ENCODE measurements at regions not wholly inside any gene's neighbourhood (a gene's known extent, or its start where the extent isn't known, plus 50 kb on each side); places are given as distances from the start of the nearest gene placed in this dataset.

DNA sequence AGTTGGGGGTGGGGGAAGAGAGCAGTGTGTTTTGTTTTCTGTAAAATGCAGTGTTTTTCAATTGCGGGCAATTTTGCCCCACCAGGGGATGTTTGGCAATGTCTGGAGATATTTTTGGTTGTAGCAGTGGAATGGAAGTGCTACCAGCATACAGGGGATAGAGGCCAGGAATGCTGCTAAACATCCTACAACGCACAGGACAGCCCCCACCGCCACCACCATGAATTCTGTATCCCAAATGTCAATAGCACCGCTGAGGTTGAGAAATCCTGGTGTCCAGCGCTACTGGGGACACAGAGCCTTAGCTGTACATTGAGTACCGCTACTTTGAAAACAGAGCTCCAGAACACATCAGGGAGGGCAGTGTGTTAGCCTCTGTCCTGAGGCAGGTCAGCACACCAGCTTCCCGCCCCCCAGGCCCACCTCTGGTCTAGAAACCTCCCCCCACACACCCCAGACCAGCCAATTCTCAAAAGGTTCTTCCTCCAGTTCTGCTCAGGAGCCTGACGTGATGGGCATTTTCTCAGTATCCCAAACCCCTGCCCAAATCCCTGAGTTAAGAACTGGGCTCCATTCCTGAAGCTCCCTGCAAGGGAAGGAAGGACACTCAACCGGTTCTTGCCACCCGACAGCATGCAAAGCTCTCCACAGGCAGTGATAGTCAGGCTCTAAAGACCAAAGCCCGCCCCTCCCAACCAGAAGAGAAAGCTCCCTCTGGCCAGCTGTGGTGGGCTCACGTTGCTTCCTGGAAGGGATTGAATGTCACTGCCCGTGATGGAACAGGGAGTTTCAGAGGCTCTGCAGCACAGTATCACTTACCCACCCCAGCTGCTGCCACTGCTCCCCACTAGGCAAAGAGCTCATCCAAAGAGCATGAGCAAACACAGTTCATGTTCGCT lies 321.5 kb upstream of the JARID2 start:
- TF ChIP-seq CTCF (IDR thresholded peaks at IDR 0.05): no peak
- H3K4me2 ChIP-seq (ENCODE audit: low read length): no peak overlapping the region
- no peak overlapping the region for H3K9ac ChIP-seq
- H3K79me2 ChIP-seq: no peaks in the 10 kb centered on the region
- no peak overlapping the region for H3K4me3 ChIP-seq (ENCODE audit: low read depth, low read length)
- H2AFZ ChIP-seq: no peak overlapping the region
- H3K9me3 ChIP-seq (ENCODE audit: control insufficient read depth, low read length): no peaks in the 10 kb centered on the region
- H3K27me3 ChIP-seq (ENCODE audit: control insufficient read depth, insufficient read depth, low read length): no peaks in the 10 kb centered on the region
- no peaks in the 10 kb centered on the region for H3K36me3 ChIP-seq (ENCODE audit: control insufficient read depth, insufficient read depth, low read length)
- H3K4me1 ChIP-seq: no peaks in the 10 kb centered on the region
- H3K27ac ChIP-seq: no peak overlapping the region

GRCh38 chr6:14925025-14925698 lies 320.7 kb upstream of the JARID2 start:
- no peaks in the 10 kb centered on the region for H3K4me1 ChIP-seq

DNA sequence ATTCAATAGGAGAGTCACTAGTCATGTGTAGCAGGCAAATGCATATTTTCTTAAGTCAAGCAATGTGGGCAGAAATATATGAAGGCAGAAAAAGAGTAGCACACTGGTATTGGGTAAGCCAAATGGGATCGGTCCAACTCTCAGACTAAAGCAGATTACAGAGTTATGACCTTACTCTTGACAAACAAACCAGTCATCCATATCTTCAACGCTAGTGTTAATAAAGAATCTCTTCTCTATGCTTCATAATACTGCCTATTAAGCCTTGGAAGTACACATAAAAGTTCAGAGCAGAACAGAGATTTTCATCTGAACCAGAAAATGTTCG lies 320.2 kb upstream of the JARID2 start:
- no peak overlapping the region for H3K4me2 ChIP-seq (ENCODE audit: low read length)
- H2AFZ ChIP-seq: no peak overlapping the region
- no peaks in the 10 kb centered on the region for H3K79me2 ChIP-seq
- H3K27me3 ChIP-seq (ENCODE audit: control insufficient read depth, insufficient read depth, low read length): no peaks in the 10 kb centered on the region
- no peak overlapping the region for H3K9ac ChIP-seq
- no peak for TF ChIP-seq CTCF (IDR thresholded peaks at IDR 0.05)
- H3K36me3 ChIP-seq (ENCODE audit: control insufficient read depth, insufficient read depth, low read length): no peaks in the 10 kb centered on the region
- H3K27ac ChIP-seq: no peak overlapping the region
- no peaks in the 10 kb centered on the region for H3K4me1 ChIP-seq
- no peaks in the 10 kb centered on the region for H3K9me3 ChIP-seq (ENCODE audit: control insufficient read depth, low read length)
- no peak overlapping the region for H3K4me3 ChIP-seq (ENCODE audit: low read depth, low read length)

More at GRCh38 chr6:14925025-14925698, 320.7 kb upstream of the JARID2 start:
- Histone ChIP-seq H3K27ac (no peak overlapping the region), H3K79me2 (no peaks in the 10 kb centered on the region), H3K4me3 (ENCODE audit: low read depth, low read length) (no peak overlapping the region), H3K4me2 (ENCODE audit: low read length) (no peak overlapping the region), H3K36me3 (ENCODE audit: control insufficient read depth, insufficient read depth, low read length) (no peaks in the 10 kb centered on the region), H3K9ac (no peak overlapping the region), H3K27me3 (ENCODE audit: control insufficient read depth, insufficient read depth, low read length) (no peaks in the 10 kb centered on the region), H2AFZ (no peak overlapping the region), H3K9me3 (ENCODE audit: control insufficient read depth, low read length) (no peaks in the 10 kb centered on the region)
- no peak for TF ChIP-seq CTCF (IDR thresholded peaks at IDR 0.05)

- Histone ChIP-seq H3K4me2 (ENCODE audit: low read length) (no peak overlapping the region), H3K9ac (no peak overlapping the region), H3K27ac (no peak overlapping the region), H3K36me3 (ENCODE audit: control insufficient read depth, insufficient read depth, low read length) (no peaks in the 10 kb centered on the region), H3K27me3 (ENCODE audit: control insufficient read depth, insufficient read depth, low read length) (no peaks in the 10 kb centered on the region), H2AFZ (no peak overlapping the region), H3K4me3 (ENCODE audit: low read depth, low read length) (no peak overlapping the region), H3K9me3 (ENCODE audit: control insufficient read depth, low read length) (no peaks in the 10 kb centered on the region), H3K79me2 (no peaks in the 10 kb centered on the region), H3K4me1 (no peaks in the 10 kb centered on the region)
- TF ChIP-seq CTCF (IDR thresholded peaks at IDR 0.05): no peak
Measured at GRCh38 chr6:14927398-14927797, 318.5 kb upstream of the JARID2 start.

All from parathyroid adenoma (tissue), 2 donors.